ENCODE measurements at regions not wholly inside any gene's neighbourhood (a gene's known extent, or its start where the extent isn't known, plus 50 kb on each side); places are given as distances from the start of the nearest gene placed in this dataset.
"Not testable (repeated sequence)": the region's sequence is repeated elsewhere in the genome, so short reads cannot be mapped to it uniquely, and the experiment has no call there.

GRCh38 chr1:60697204-60697994 lies 385.0 kb upstream of the NFIA start:
- DNase-seq: no peak
- Histone ChIP-seq H3K4me3 (ENCODE audit: insufficient read depth, low read depth, low read length) (no peak overlapping the region), H3K36me3 (replicated peaks; ENCODE audit: control insufficient read depth, insufficient read depth, low read length) (no peaks in the 10 kb centered on the region), H3K27me3 (ENCODE audit: control insufficient read depth, insufficient read depth, low read length) (no peaks in the 10 kb centered on the region)

- DNase-seq: no peak
- H3K4me3 ChIP-seq (ENCODE audit: insufficient read depth, low read depth, low read length): no peak overlapping the region
- no peaks in the 10 kb centered on the region for H3K36me3 ChIP-seq (replicated peaks; ENCODE audit: control insufficient read depth, insufficient read depth, low read length)
- no peaks in the 10 kb centered on the region for H3K27me3 ChIP-seq (ENCODE audit: control insufficient read depth, insufficient read depth, low read length)
Measured at GRCh38 chr1:60696512-60696911, 385.8 kb upstream of the NFIA start.

- H3K36me3 ChIP-seq (replicated peaks; ENCODE audit: control insufficient read depth, insufficient read depth, low read length): no peaks in the 10 kb centered on the region
- no peak for DNase-seq
- no peaks in the 10 kb centered on the region for H3K27me3 ChIP-seq (ENCODE audit: control insufficient read depth, insufficient read depth, low read length)
- H3K4me3 ChIP-seq (ENCODE audit: insufficient read depth, low read depth, low read length): no peak overlapping the region
Measured at GRCh38 chr1:60695716-60696171, 386.6 kb upstream of the NFIA start.

GRCh38 chr1:60694980-60695379 lies 387.4 kb upstream of the NFIA start:
- DNase-seq: no peak
- no peak overlapping the region for H3K4me3 ChIP-seq (ENCODE audit: insufficient read depth, low read depth, low read length)
- no peaks in the 10 kb centered on the region for H3K27me3 ChIP-seq (ENCODE audit: control insufficient read depth, insufficient read depth, low read length)
- no peaks in the 10 kb centered on the region for H3K36me3 ChIP-seq (replicated peaks; ENCODE audit: control insufficient read depth, insufficient read depth, low read length)

- no peaks in the 10 kb centered on the region for H3K36me3 ChIP-seq (replicated peaks; ENCODE audit: control insufficient read depth, insufficient read depth, low read length)
- no peak overlapping the region for H3K4me3 ChIP-seq (ENCODE audit: insufficient read depth, low read depth, low read length)
- H3K27me3 ChIP-seq (ENCODE audit: control insufficient read depth, insufficient read depth, low read length): no peaks in the 10 kb centered on the region
- DNase-seq: no peak
Measured at GRCh38 chr1:60692031-60692430, 390.3 kb upstream of the NFIA start.

- H3K27me3 ChIP-seq (ENCODE audit: control insufficient read depth, insufficient read depth, low read length); H3K4me3 ChIP-seq (ENCODE audit: insufficient read depth, low read depth, low read length); DNase-seq; H3K36me3 ChIP-seq (replicated peaks; ENCODE audit: control insufficient read depth, insufficient read depth, low read length): not testable (repeated sequence)
Measured at GRCh38 chr1:60688221-60688620, 394.1 kb upstream of the NFIA start.

GRCh38 chr1:60681095-60681860 lies 401.1 kb upstream of the NFIA start:
- H3K36me3 ChIP-seq (replicated peaks; ENCODE audit: control insufficient read depth, insufficient read depth, low read length): no peaks in the 10 kb centered on the region
- no peak for DNase-seq
- H3K27me3 ChIP-seq (ENCODE audit: control insufficient read depth, insufficient read depth, low read length): no peaks in the 10 kb centered on the region
- no peak overlapping the region for H3K4me3 ChIP-seq (ENCODE audit: insufficient read depth, low read depth, low read length)

GRCh38 chr1:60679524-60680375 lies 402.6 kb upstream of the NFIA start:
- no peaks in the 10 kb centered on the region for H3K36me3 ChIP-seq (replicated peaks; ENCODE audit: control insufficient read depth, insufficient read depth, low read length)
- no peaks in the 10 kb centered on the region for H3K27me3 ChIP-seq (ENCODE audit: control insufficient read depth, insufficient read depth, low read length)
- DNase-seq: no peak
- no peak overlapping the region for H3K4me3 ChIP-seq (ENCODE audit: insufficient read depth, low read depth, low read length)

- Histone ChIP-seq H3K4me3 (ENCODE audit: insufficient read depth, low read depth, low read length) (no peak overlapping the region), H3K36me3 (replicated peaks; ENCODE audit: control insufficient read depth, insufficient read depth, low read length) (no peaks in the 10 kb centered on the region), H3K27me3 (ENCODE audit: control insufficient read depth, insufficient read depth, low read length) (no peaks in the 10 kb centered on the region)
- no peak for DNase-seq
Measured at GRCh38 chr1:60678802-60679201, 403.6 kb upstream of the NFIA start.

GRCh38 chr1:60678391-60678790 lies 404.0 kb upstream of the NFIA start:
- DNase-seq: no peak
- Histone ChIP-seq H3K36me3 (replicated peaks; ENCODE audit: control insufficient read depth, insufficient read depth, low read length) (no peaks in the 10 kb centered on the region), H3K27me3 (ENCODE audit: control insufficient read depth, insufficient read depth, low read length) (no peaks in the 10 kb centered on the region), H3K4me3 (ENCODE audit: insufficient read depth, low read depth, low read length) (no peak overlapping the region)

- DNase-seq: no peak
- no peaks in the 10 kb centered on the region for H3K36me3 ChIP-seq (replicated peaks; ENCODE audit: control insufficient read depth, insufficient read depth, low read length)
Measured at GRCh38 chr1:60672449-60672848, 409.9 kb upstream of the NFIA start.

GRCh38 chr1:60670302-60670701 lies 412.1 kb upstream of the NFIA start:
- Histone ChIP-seq H3K4me3 (ENCODE audit: insufficient read depth, low read depth, low read length) (no peak overlapping the region), H3K36me3 (replicated peaks; ENCODE audit: control insufficient read depth, insufficient read depth, low read length) (no peaks in the 10 kb centered on the region), H3K27me3 (ENCODE audit: control insufficient read depth, insufficient read depth, low read length) (no peaks in the 10 kb centered on the region)
- DNase-seq: no peak

More at GRCh38 chr1:60672449-60672848, 409.9 kb upstream of the NFIA start:
- no peaks in the 10 kb centered on the region for H3K27me3 ChIP-seq (ENCODE audit: control insufficient read depth, insufficient read depth, low read length)
- no peak overlapping the region for H3K4me3 ChIP-seq (ENCODE audit: insufficient read depth, low read depth, low read length)

- DNase-seq: no peak
- Histone ChIP-seq H3K36me3 (replicated peaks; ENCODE audit: control insufficient read depth, insufficient read depth, low read length) (no peaks in the 10 kb centered on the region), H3K27me3 (ENCODE audit: control insufficient read depth, insufficient read depth, low read length) (no peaks in the 10 kb centered on the region), H3K4me3 (ENCODE audit: insufficient read depth, low read depth, low read length) (no peak overlapping the region)
Measured at GRCh38 chr1:60668585-60668984, 413.8 kb upstream of the NFIA start.

GRCh38 chr1:60665311-60665710 lies 417.1 kb upstream of the NFIA start:
- no peak overlapping the region for H3K4me3 ChIP-seq (ENCODE audit: insufficient read depth, low read depth, low read length)
- DNase-seq: no peak
- H3K27me3 ChIP-seq (ENCODE audit: control insufficient read depth, insufficient read depth, low read length): no peaks in the 10 kb centered on the region
- H3K36me3 ChIP-seq (replicated peaks; ENCODE audit: control insufficient read depth, insufficient read depth, low read length): no peaks in the 10 kb centered on the region

Measured in H7 (cell line).